ENCODE measurements at regions not wholly inside any gene's neighbourhood (a gene's known extent, or its start where the extent isn't known, plus 50 kb on each side); places are given as distances from the start of the nearest gene placed in this dataset.

DNA sequence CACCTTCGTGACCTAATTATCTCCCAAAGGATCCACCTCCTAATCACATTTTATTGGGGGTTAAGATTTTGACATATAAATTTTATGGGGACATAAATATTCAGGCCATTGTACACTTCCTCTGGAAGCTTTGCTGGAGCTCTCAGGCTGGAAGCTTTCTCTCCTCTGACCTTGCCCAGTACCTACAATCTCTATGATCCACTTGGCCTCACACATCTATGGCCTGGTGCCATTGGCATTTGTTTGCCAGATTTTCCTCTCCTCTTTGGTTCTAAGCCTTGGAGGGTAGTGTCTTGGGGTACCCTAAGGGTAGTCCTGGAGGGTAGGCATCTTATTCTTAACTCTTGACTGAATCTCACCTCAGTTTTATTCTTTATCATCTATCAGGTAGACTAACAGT lies 79.0 kb downstream of the HLX start:
- TF ChIP-seq POLR2AphosphoS5 (IDR thresholded peaks at IDR 0.05; ENCODE audit: low read depth, low read length) (no peak), POLR2A (IDR thresholded peaks at IDR 0.05; ENCODE audit: low read depth, low read length) (no peak)
